ENCODE measurements at regions not wholly inside any gene's neighbourhood (a gene's known extent, or its start where the extent isn't known, plus 50 kb on each side); places are given as distances from the start of the nearest gene placed in this dataset.
"Not testable (repeated sequence)": the region's sequence is repeated elsewhere in the genome, so short reads cannot be mapped to it uniquely, and the experiment has no call there.

DNA sequence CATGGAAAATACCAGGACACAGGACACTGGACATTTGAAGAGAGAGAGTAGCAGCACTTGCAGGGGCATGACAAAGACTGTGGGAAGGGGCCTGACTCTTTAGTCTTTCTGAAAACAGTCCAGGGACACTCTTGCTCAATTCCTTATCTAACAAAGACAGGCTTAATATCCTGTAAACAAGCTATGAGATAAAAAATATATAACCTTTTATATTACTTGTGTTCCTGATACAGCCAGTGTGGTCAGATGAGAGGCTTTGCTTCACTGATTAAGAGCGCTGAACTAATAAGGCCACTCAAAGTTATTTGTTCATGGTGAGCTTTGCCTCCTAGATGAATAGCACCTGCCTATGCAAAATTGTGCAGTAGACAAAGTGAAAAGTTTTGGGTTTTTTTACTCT, 518.7 kb downstream of the LRRC70 start:
- DNase-seq (ENCODE audit: low read depth): no peak
- H3K4me3 ChIP-seq (ENCODE audit: low read length): no peak overlapping the region
- TF ChIP-seq, protein P1, sequence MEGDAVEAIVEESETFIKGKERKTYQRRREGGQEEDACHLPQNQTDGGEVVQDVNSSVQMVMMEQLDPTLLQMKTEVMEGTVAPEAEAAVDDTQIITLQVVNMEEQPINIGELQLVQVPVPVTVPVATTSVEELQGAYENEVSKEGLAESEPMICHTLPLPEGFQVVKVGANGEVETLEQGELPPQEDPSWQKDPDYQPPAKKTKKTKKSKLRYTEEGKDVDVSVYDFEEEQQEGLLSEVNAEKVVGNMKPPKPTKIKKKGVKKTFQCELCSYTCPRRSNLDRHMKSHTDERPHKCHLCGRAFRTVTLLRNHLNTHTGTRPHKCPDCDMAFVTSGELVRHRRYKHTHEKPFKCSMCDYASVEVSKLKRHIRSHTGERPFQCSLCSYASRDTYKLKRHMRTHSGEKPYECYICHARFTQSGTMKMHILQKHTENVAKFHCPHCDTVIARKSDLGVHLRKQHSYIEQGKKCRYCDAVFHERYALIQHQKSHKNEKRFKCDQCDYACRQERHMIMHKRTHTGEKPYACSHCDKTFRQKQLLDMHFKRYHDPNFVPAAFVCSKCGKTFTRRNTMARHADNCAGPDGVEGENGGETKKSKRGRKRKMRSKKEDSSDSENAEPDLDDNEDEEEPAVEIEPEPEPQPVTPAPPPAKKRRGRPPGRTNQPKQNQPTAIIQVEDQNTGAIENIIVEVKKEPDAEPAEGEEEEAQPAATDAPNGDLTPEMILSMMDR (conservative IDR thresholded peaks at IDR 0.05; ENCODE audit: low read depth, low read length): no peak

DNA sequence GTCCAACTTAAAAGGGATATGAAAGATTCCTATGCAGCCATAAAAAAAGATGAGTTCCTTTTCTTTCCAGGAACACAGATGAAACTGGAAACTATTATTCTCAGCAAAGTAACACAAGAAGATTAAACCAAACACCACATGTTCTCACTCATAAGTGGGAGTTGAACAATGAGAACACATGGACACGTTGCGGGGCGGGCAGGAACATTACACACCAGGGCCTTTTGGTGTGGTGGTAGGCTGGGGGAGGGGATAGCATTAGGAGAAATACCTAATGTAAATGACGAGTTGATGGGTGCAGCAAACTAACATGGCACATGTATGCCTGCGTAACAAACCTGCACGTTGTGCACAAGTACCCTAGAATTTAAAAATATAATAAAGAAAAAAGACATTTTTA, 516.1 kb downstream of the LRRC70 start:
- no peak overlapping the region for H3K4me3 ChIP-seq (ENCODE audit: low read length)
- no peak for DNase-seq (ENCODE audit: low read depth)
- TF ChIP-seq, protein P1 (conservative IDR thresholded peaks at IDR 0.05; ENCODE audit: low read depth, low read length): no peak

DNA sequence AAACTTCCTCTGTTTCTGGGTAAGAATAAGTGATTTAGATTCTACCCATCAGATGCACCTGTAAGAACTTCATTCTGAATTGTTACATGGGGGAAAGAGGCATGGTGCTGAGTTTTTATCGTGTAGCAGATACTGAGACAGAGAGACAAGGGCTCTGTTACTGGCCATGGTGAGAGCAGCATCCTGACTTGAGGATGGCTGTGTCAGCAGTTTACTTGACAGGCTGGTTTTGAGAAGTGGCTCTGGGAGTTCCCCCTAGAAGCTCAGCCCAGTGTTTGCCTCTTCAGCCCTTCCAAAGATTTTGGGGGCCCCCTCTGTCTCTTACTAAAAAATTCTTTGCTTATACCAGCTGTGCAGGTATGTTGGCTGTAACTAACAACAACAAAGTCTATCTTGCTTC, 510.5 kb downstream of the LRRC70 start:
- TF ChIP-seq, protein P1 (conservative IDR thresholded peaks at IDR 0.05; ENCODE audit: low read depth, low read length): no peak
- no peak for DNase-seq (ENCODE audit: low read depth)
- no peak overlapping the region for H3K4me3 ChIP-seq (ENCODE audit: low read length)

DNA sequence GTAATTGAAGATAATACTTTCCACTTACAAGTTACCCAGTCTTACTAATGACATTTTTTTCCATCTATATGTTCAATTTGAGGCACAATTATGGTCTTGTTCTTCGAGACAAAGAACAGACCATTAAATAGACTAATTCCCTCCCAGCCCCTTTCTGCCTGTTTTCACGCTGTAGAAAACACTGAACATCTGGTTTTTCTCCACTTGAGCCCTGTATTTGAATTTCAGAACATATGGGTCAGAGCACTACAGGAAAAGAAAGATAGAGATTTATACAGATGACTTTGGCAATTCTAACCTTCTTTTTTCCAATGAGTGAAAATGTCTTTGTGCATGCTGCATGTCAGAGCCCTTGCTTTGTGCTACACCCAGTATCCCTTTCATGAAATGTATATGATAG, 506.9 kb downstream of the LRRC70 start:
- TF ChIP-seq, protein P1 (conservative IDR thresholded peaks at IDR 0.05; ENCODE audit: low read depth, low read length): no peak
- H3K4me3 ChIP-seq (ENCODE audit: low read length): no peak overlapping the region

DNA sequence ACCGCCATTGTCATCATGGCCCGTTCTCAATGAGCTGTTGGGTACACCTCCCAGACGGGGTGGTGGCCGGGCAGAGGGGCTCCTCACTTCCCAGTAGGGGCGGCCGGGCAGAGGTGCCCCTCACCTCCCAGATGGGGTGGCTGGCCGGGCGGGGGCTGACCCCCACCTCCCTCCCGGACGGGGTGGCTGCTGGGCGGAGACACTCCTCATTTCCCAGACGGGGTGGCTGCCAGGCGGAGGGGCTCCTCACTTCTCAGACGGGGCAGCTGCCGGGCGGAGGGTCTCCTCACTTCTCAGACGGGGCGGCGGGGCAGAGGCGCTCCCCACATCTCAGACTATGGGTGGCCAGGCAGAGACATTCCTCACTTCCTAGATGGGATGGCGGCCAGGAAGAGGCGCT, 505.1 kb downstream of the LRRC70 start:
- not testable (repeated sequence) for DNase-seq (ENCODE audit: low read depth); H3K4me3 ChIP-seq (ENCODE audit: low read length)

More for the DNA sequence above, 506.9 kb downstream of the LRRC70 start:
- no peak for DNase-seq (ENCODE audit: low read depth)

DNA sequence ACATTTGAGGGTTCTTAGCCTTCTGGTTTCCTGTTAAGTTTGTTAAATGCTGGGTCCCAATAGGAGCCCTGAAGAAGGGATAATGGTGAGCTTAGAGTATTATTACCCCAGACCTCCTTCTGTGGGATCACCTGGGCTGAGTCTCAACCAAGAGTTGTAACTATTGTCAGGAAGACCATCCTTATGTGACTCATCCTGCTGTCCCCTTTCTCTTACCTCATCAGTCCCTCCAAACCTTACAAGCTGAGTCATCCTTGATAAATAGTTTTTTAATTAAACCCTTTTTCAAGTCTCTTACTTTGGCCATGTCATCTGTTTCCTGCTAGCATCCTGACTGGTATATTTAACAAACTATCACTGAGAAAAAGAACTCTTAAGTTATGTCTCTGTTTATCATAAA, 502.8 kb downstream of the LRRC70 start:
- no peak overlapping the region for H3K4me3 ChIP-seq (ENCODE audit: low read length)
- TF ChIP-seq, protein P1 (conservative IDR thresholded peaks at IDR 0.05; ENCODE audit: low read depth, low read length): no peak
- no peak for DNase-seq (ENCODE audit: low read depth)

DNA sequence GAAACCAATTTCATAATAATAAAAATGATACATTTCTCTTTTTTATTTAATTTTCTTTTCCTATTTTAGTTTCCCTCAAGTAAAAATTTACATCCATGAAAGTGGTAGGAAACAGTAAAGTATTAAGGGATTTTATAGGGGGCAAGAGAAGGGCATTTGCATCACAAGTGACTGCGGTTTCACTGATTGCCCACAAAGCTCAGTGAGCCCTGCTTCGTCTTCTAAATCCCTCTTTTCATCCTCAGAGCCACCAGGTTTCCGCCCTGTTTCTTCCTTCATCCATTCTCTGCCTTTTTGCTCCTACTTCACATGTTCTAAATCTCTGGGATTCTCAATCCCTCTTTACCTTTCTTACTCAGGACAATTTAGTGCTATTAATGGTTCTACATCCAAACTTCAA, 491.4 kb downstream of the LRRC70 start:
- DNase-seq (ENCODE audit: low read depth): no peak
- TF ChIP-seq, protein P1 (conservative IDR thresholded peaks at IDR 0.05; ENCODE audit: low read depth, low read length): no peak
- H3K4me3 ChIP-seq (ENCODE audit: low read length): no peak overlapping the region

DNA sequence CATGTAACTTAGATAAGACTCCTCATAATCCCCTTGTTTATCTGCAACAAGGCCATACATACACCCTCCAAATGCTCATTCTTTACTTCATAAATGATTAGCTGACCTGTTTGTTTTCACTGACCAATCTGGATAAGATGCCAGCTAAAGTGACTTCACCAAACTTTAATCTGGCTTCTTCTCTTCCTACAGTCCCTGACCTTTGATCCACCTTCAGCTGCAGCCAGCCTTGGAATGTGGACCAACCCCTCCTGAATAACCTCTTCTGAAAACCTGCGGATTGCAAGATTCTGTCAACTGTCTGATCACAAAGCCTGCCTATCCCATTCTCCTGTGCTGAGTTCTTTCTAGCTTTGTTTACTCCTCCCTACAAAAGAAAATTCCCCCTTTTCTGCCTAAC, 476.8 kb downstream of the LRRC70 start:
- H3K4me3 ChIP-seq (ENCODE audit: low read length): no peak overlapping the region
- DNase-seq (ENCODE audit: low read depth): no peak
- TF ChIP-seq, protein P1 (conservative IDR thresholded peaks at IDR 0.05; ENCODE audit: low read depth, low read length): no peak
